D721Med (cell line): ENCODE measurements at regions not wholly inside any gene's neighbourhood (a gene's known extent, or its start where the extent isn't known, plus 50 kb on each side); places are given as distances from the start of the nearest gene placed in this dataset.

Experiments
- DNase-seq: peaks from one replicate; pipeline ENCODE4 v3.0.0; 2011; ENCODE audit warnings: low spot score; ENCODE audit not compliant: insufficient read length
- FAIRE-seq: peaks from 2 replicates; lab custom pipeline; 2011; peaks lifted over from hg19 to GRCh38; lab: Jason Lieb, UNC
- CTCF ChIP-seq: IDR thresholded peaks from 2 replicates; pipeline ENCODE4 v1.5.1; 2012; ENCODE audit warnings: mild to moderate bottlenecking, control low read depth; ENCODE audit not compliant: insufficient read depth; ENCODE audit errors: missing control alignments

GRCh38 chr2:51224790-51225189 lies 192.9 kb upstream of the NRXN1 start:
- FAIRE-seq (no peak), DNase-seq (no peak)
- no peak for TF ChIP-seq CTCF

- no peak for FAIRE-seq
- no peak for DNase-seq
- no peak for TF ChIP-seq CTCF
Observed at GRCh38 chr2:51222106-51222505, 190.2 kb upstream of the NRXN1 start.

GRCh38 chr2:51220606-51221005 lies 188.7 kb upstream of the NRXN1 start:
- no peak for FAIRE-seq
- DNase-seq: no peak
- no peak for TF ChIP-seq CTCF

GRCh38 chr2:51220080-51220479 lies 188.1 kb upstream of the NRXN1 start:
- no peak for FAIRE-seq
- no peak for TF ChIP-seq CTCF
- no peak for DNase-seq

- no peak for FAIRE-seq
- DNase-seq: no peak
- TF ChIP-seq CTCF: no peak
Observed at GRCh38 chr2:51219468-51219867, 187.5 kb upstream of the NRXN1 start.

GRCh38 chr2:51218047-51218446 lies 186.1 kb upstream of the NRXN1 start:
- TF ChIP-seq CTCF: no peak
- no peak for FAIRE-seq
- no peak for DNase-seq

- DNase-seq (no peak), FAIRE-seq (no peak)
- TF ChIP-seq CTCF: no peak
Observed at GRCh38 chr2:51213826-51214225, 181.9 kb upstream of the NRXN1 start.
